Common myeloid progenitor, CD34-positive (primary cell): ENCODE measurements at regions not wholly inside any gene's neighbourhood (a gene's known extent, or its start where the extent isn't known, plus 50 kb on each side); places are given as distances from the start of the nearest gene placed in this dataset.
A peak's percentile ranks its signal among the peaks of the same experiment; 100 is the strongest.
"Not testable (repeated sequence)": the region's sequence is repeated elsewhere in the genome, so short reads cannot be mapped to it uniquely, and the experiment has no call there.

Experiments used
- CTCF ChIA-PET: fragments of 350-600 bp; sonication (Branson Sonifier 250); formaldehyde crosslinking; loops from one replicate; lab custom pipeline; 2021; ENCODE audit warnings: antibody characterized with exemption; lab: Charles Lee
- POLR2A ChIA-PET: fragments of 350-600 bp; sonication (Branson Sonifier 250); formaldehyde crosslinking; loops from one replicate; lab custom pipeline; 2021; ENCODE audit warnings: antibody characterized with exemption; lab: Charles Lee
- DNase-seq, 3 donors: peaks; one replicate each; pipeline versions ENCODE4 v3.0.0 to v3.0.0-alpha.2; 2013
- H3K27ac ChIP-seq, 2 experiments: 1 replicate in 1 of 2; 2 replicates in 1 of 2; pipeline ENCODE4 v1.7.0; 2013; ENCODE audit warnings: inconsistent platforms in 2 of 2, low read length in 2 of 2, mild to moderate bottlenecking in 2 of 2, low read depth in 1 of 2, moderate library complexity in 1 of 2; ENCODE audit not compliant: severe bottlenecking in 2 of 2, insufficient read depth in 1 of 2, poor library complexity in 1 of 2
- H3K27me3 ChIP-seq, 5 experiments: replicated peaks in 2 of 5; 1 replicate in 3 of 5; 2 replicates in 2 of 5; pipeline versions ENCODE4 v1.6.1 to v1.7.0; 2013; ENCODE audit warnings: low read length in 4 of 5, mild to moderate bottlenecking in 2 of 5, moderate library complexity in 2 of 5, inconsistent platforms in 1 of 5; ENCODE audit not compliant: insufficient read depth in 5 of 5, control insufficient read depth in 4 of 5
- H3K36me3 ChIP-seq, 4 experiments: 1 replicate in 2 of 4; 2 replicates in 2 of 4; pipeline versions ENCODE4 v1.6.1 to v1.7.0; 2013; ENCODE audit warnings: low read length in 3 of 4, control low read depth in 1 of 4, mild to moderate bottlenecking in 1 of 4; ENCODE audit not compliant: control insufficient read depth in 4 of 4, insufficient read depth in 4 of 4
- H3K4me1 ChIP-seq, 4 experiments: 1 replicate in 3 of 4; 2 replicates in 1 of 4; pipeline versions ENCODE4 v1.6.1 to v1.7.1; 2013; ENCODE audit warnings: low read length in 3 of 4, mild to moderate bottlenecking in 3 of 4, control low read depth in 1 of 4, inconsistent platforms in 1 of 4, moderate library complexity in 1 of 4; ENCODE audit not compliant: control insufficient read depth in 4 of 4, insufficient read depth in 4 of 4; ENCODE audit errors: control extremely low read depth in 1 of 4
- H3K4me3 ChIP-seq, 7 experiments: 1 replicate in 4 of 7; 2 replicates in 3 of 7; pipeline versions ENCODE4 v1.5.1 to v1.7.0; 2013; ENCODE audit warnings: mild to moderate bottlenecking in 7 of 7, low read length in 6 of 7, moderate library complexity in 6 of 7, inconsistent platforms in 2 of 7, low read depth in 2 of 7, control low read depth in 1 of 7; ENCODE audit not compliant: insufficient read depth in 4 of 7, control insufficient read depth in 1 of 7; ENCODE audit errors: extremely low read depth in 1 of 7
- H3K9me3 ChIP-seq, 5 experiments: 1 replicate in 4 of 5; 2 replicates in 1 of 5; pipeline versions ENCODE4 v1.6.1 to v1.7.1; 2013; ENCODE audit warnings: low read length in 4 of 5, mild to moderate bottlenecking in 2 of 5, inconsistent platforms in 1 of 5, low read depth in 1 of 5, moderate library complexity in 1 of 5; ENCODE audit not compliant: control insufficient read depth in 4 of 5, insufficient read depth in 2 of 5; ENCODE audit errors: control extremely low read depth in 1 of 5
- WGBS: methylation state at CpG from one replicate; pipeline ENCODE4 v1.1.5; 2013; ENCODE audit not compliant: insufficient coverage; 5-methylcytosine and 5-hydroxymethylcytosine counted together

DNA sequence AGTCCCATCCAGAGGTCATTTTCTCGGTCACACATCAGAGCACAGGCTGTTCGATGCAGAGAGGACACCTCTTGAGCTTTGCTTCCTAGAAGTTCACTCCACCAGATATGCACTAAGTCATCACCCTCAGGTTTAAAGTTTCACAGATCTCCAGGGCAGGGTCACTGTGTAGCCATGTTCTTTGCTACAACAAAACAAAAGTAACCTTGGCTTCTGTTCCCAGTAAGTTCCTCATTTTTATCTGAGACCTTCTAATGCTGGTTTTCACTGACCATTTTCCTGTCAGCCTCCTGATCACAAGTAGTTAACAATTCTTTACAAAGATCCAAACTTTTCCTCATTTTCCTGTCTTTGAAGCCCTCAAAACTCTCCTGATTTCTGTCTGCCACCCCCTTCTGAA is 97.5 kb upstream of the CTSV start:
- POLR2A ChIA-PET, result no interaction called here
- DNase-seq, result peak; percentile 1 to 60 (median 40)
- Histone ChIP-seq H3K27me3 (no peaks in the 10 kb centered on the region), H3K4me3 (no peak overlapping the region), H3K27ac (no peak overlapping the region), H3K9me3 (no peaks in the 10 kb centered on the region), H3K4me1 (peaks cover 0 to 6% (median 0%) of the 10 kb centered on the region in 4 experiments), H3K36me3 (no peaks in the 10 kb centered on the region)
- CTCF ChIA-PET, result no interaction called here
- WGBS, result 96% methylated on average over 2 of the region's 2 CpGs

DNA sequence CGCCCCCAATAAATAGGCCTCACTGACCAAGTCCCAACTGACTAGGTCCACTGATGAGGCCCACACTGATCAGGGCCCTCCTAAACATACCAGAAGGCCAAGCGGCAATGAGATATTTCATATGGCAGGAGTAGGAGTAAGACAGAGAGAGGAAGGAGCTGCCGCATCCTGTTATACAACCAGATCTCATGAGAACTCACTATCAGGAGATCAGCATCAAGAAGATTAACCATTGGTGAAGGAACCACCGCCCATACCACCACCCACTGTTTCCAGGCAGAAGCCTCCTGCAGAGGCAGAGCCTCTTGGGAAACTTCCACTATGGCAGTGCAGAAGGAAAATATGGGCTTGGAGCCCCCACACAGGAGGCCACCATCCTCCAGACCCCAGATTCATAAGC is 95.0 kb upstream of the CTSV start:
- WGBS, result no CpG with 5 or more reads among the region's 4 CpGs
- POLR2A ChIA-PET, CTCF ChIA-PET: not testable (repeated sequence)

DNA sequence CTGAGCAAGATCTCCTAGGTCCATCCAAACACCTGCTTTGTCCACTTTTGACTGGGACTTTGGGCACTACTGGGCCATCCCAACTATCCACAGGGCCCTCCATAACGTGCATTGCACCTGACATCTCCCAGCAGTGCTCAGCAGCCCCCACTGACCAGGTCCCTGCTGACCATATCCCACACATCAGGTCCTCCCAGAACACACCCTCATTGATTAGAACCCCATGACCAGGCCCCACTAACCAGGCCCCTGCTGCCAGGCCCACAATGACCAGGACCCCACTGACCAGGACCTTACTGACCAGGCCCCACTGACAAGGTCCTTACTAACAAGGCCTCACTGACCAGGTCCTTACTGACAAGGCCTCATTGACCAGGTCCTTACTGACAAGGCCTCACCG is 93.9 kb upstream of the CTSV start:
- Histone ChIP-seq H3K4me3 (no peak overlapping the region), H3K9me3 (no peaks in the 10 kb centered on the region), H3K36me3 (no peaks in the 10 kb centered on the region), H3K27me3 (no peaks in the 10 kb centered on the region), H3K4me1 (peaks cover 0 to 6% (median 0%) of the 10 kb centered on the region in 4 experiments), H3K27ac (no peak overlapping the region)
- POLR2A ChIA-PET, result no interaction called here
- WGBS, result 100% methylated on average over 2 of the region's 2 CpGs
- no peak for DNase-seq
- CTCF ChIA-PET, result no interaction called here

More for the DNA sequence above, 95.0 kb upstream of the CTSV start:
- H3K4me3 ChIP-seq, H3K4me1 ChIP-seq, H3K36me3 ChIP-seq, H3K27me3 ChIP-seq, H3K9me3 ChIP-seq, DNase-seq, H3K27ac ChIP-seq: not testable (repeated sequence)

DNA sequence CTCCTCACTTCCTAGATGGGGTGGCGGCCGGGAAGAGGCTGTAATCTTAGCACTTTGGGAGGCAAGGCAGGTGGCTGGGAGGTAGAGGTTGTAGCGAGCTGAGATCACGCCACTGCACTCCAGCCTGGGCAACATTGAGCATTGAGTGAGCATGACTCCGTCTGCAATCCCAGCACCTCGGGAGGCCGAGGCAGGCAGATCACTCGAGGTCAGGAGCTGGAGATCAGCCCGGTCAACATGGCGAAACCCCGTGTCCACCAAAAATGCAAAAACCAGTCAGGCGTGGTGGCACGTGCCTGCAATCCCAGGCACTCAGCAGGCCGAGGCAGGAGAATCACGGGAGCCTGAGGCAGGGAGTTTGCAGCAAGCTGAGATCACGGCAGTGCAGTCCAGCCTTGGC is 91.9 kb upstream of the CTSV start:
- H3K27ac ChIP-seq, POLR2A ChIA-PET, CTCF ChIA-PET, H3K4me1 ChIP-seq, H3K36me3 ChIP-seq, H3K4me3 ChIP-seq, DNase-seq, H3K9me3 ChIP-seq, H3K27me3 ChIP-seq: not testable (repeated sequence)
- WGBS, result 99% methylated on average over 13 of the region's 16 CpGs

DNA sequence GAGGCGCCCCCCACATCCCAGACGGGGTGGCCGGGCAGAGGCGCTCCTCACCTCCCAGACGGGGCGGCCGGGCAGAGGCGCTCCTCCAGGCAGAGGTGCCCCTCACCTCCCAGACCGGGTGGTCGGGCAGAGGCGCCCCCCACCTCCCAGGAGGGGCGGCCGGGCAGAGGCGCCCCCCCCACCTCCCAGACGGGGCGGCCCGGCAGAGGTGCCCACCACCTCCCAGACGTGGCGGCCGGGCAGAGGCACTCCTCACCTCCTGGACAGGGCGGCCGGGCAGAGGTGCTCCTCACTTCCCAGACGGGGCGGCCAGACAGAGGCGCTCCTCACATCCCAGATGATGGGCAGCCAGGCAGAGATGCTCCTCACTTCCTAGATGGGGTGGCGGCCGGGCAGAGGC is 91.4 kb upstream of the CTSV start:
- DNase-seq, CTCF ChIA-PET, POLR2A ChIA-PET, H3K36me3 ChIP-seq, H3K9me3 ChIP-seq, H3K4me1 ChIP-seq, H3K4me3 ChIP-seq, H3K27me3 ChIP-seq, H3K27ac ChIP-seq: not testable (repeated sequence)
- 99% methylated on average over 20 of the region's 27 CpGs for WGBS

GRCh38 chr9:97128919-97129318 is 90.0 kb upstream of the CTSV start:
- no peak for DNase-seq
- CTCF ChIA-PET, result no interaction called here
- POLR2A ChIA-PET, result no interaction called here
- Histone ChIP-seq H3K4me1 (no peaks in the 10 kb centered on the region), H3K9me3 (no peaks in the 10 kb centered on the region), H3K27me3 (no peaks in the 10 kb centered on the region), H3K4me3 (no peak overlapping the region), H3K27ac (no peak overlapping the region), H3K36me3 (no peaks in the 10 kb centered on the region)
- WGBS, result 86% methylated on average over 2 of the region's 3 CpGs

GRCh38 chr9:97124256-97124655 is 85.3 kb upstream of the CTSV start:
- 89% methylated on average over 3 of the region's 4 CpGs for WGBS
- no peaks in the 10 kb centered on the region for H3K4me1 ChIP-seq
- ChIA-PET POLR2A (no interaction called here), CTCF (no interaction called here)
- no peak for DNase-seq
- peaks cover 0 to 4% (median 0%) of the 10 kb centered on the region in 5 experiments for H3K9me3 ChIP-seq
- no peaks in the 10 kb centered on the region for H3K36me3 ChIP-seq
- no peak overlapping the region for H3K27ac ChIP-seq
- H3K4me3 ChIP-seq, result no peak overlapping the region
- no peaks in the 10 kb centered on the region for H3K27me3 ChIP-seq
